Nephron (organoid): ENCODE measurements at regions not wholly inside any gene's neighbourhood (a gene's known extent, or its start where the extent isn't known, plus 50 kb on each side); places are given as distances from the start of the nearest gene placed in this dataset.

Source experiments
- H3K27ac Mint-ChIP-seq, 3 experiments: 2 replicates each; pipeline ENCODE4 v1.8.0; 2020; ENCODE audit warnings: mixed read lengths in 3 of 3, mild to moderate bottlenecking in 2 of 3, moderate library complexity in 1 of 3
- H3K27me3 Mint-ChIP-seq: 2 replicates; pipeline ENCODE4 v1.8.0; 2021; ENCODE audit warnings: low read depth, mild to moderate bottlenecking, moderate library complexity, mixed read lengths
- H3K36me3 Mint-ChIP-seq: 2 replicates; pipeline ENCODE4 v1.8.0; 2020; ENCODE audit warnings: low read depth, mixed read lengths
- H3K4me1 Mint-ChIP-seq: 2 replicates; pipeline ENCODE4 v1.8.0; 2020; ENCODE audit warnings: mixed read lengths
- H3K4me3 Mint-ChIP-seq, 3 experiments: 2 replicates each; pipeline ENCODE4 v1.8.0; 2020; ENCODE audit warnings: mild to moderate bottlenecking in 3 of 3, mixed read lengths in 3 of 3, moderate library complexity in 2 of 3
- H3K9me3 Mint-ChIP-seq: 2 replicates; pipeline ENCODE4 v1.8.0; 2020; ENCODE audit warnings: mixed read lengths
- CTCF ChIP-seq, 3 experiments: fragments of 200-600 bp; sonication (generic); IDR thresholded peaks; one replicate each; pipeline ENCODE4 v1.5.0; 2021; ENCODE audit warnings: antibody characterized with exemption in 3 of 3; ENCODE audit not compliant: unreplicated experiment in 3 of 3

GRCh38 chr5:74152136-74152535 is 488.4 kb downstream of the ENC1 start:
- peaks cover 46% of the 10 kb centered on the region for H3K4me1 Mint-ChIP-seq
- H3K9me3 Mint-ChIP-seq: peaks cover 6% of the 10 kb centered on the region
- no peaks in the 10 kb centered on the region for H3K27me3 Mint-ChIP-seq
- H3K4me3 Mint-ChIP-seq: no peak overlapping the region
- TF ChIP-seq CTCF (IDR thresholded peaks at IDR 0.05; ENCODE audit: unreplicated experiment in 3 of 3): no peak
- no peaks in the 10 kb centered on the region for H3K36me3 Mint-ChIP-seq
- H3K27ac Mint-ChIP-seq: peak overlapping the region in 2 of 3 experiments; percentile 88 to 93

- Mint-ChIP-seq H3K9me3 (peaks cover 6% of the 10 kb centered on the region), H3K36me3 (no peaks in the 10 kb centered on the region), H3K4me1 (peaks cover 61% of the 10 kb centered on the region), H3K27ac (peak overlapping the region in 2 of 3 experiments; percentile 55 to 94), H3K27me3 (no peaks in the 10 kb centered on the region), H3K4me3 (no peak overlapping the region)
- TF ChIP-seq CTCF (IDR thresholded peaks at IDR 0.05; ENCODE audit: unreplicated experiment in 3 of 3): no peak
Observed at GRCh38 chr5:74149395-74149794, 491.1 kb downstream of the ENC1 start.

- peak overlapping the region in 2 of 3 experiments; percentile 94 to 97 for H3K27ac Mint-ChIP-seq
- TF ChIP-seq CTCF (IDR thresholded peaks at IDR 0.05; ENCODE audit: unreplicated experiment in 3 of 3): no peak
- no peak overlapping the region for H3K4me3 Mint-ChIP-seq
- no peaks in the 10 kb centered on the region for H3K36me3 Mint-ChIP-seq
- H3K4me1 Mint-ChIP-seq: peaks cover 64% of the 10 kb centered on the region
- peaks cover under 1% of the 10 kb centered on the region for H3K9me3 Mint-ChIP-seq
- H3K27me3 Mint-ChIP-seq: no peaks in the 10 kb centered on the region
Observed at GRCh38 chr5:74148321-74148720, 492.2 kb downstream of the ENC1 start.

- Mint-ChIP-seq H3K9me3 (no peaks in the 10 kb centered on the region), H3K4me1 (peaks cover 55% of the 10 kb centered on the region), H3K27ac (peak overlapping the region in 2 of 3 experiments; percentile 94 to 97), H3K27me3 (no peaks in the 10 kb centered on the region), H3K4me3 (peak overlapping the region in 1 of 3 experiments; percentile 16), H3K36me3 (no peaks in the 10 kb centered on the region)
- no peak for TF ChIP-seq CTCF (IDR thresholded peaks at IDR 0.05; ENCODE audit: unreplicated experiment in 3 of 3)
Observed at GRCh38 chr5:74146796-74147195, 493.7 kb downstream of the ENC1 start.

- H3K9me3 Mint-ChIP-seq: no peaks in the 10 kb centered on the region
- peak overlapping the region in 2 of 3 experiments; percentile 94 to 97 for H3K27ac Mint-ChIP-seq
- TF ChIP-seq CTCF (IDR thresholded peaks at IDR 0.05; ENCODE audit: unreplicated experiment in 3 of 3): no peak
- no peaks in the 10 kb centered on the region for H3K27me3 Mint-ChIP-seq
- H3K36me3 Mint-ChIP-seq: no peaks in the 10 kb centered on the region
- peaks cover 50% of the 10 kb centered on the region for H3K4me1 Mint-ChIP-seq
- H3K4me3 Mint-ChIP-seq: no peak overlapping the region
Observed at GRCh38 chr5:74145951-74146350, 494.6 kb downstream of the ENC1 start.

GRCh38 chr5:74143721-74144330 is 496.7 kb downstream of the ENC1 start:
- Mint-ChIP-seq H3K27ac (peak overlapping the region; percentile 2 to 94 (median 83)), H3K27me3 (no peaks in the 10 kb centered on the region), H3K36me3 (no peaks in the 10 kb centered on the region), H3K4me3 (peak overlapping the region in 2 of 3 experiments; percentile 1 to 31), H3K9me3 (no peaks in the 10 kb centered on the region), H3K4me1 (peaks cover 46% of the 10 kb centered on the region)
- TF ChIP-seq CTCF (IDR thresholded peaks at IDR 0.05; ENCODE audit: unreplicated experiment in 3 of 3): no peak
